ENCODE measurements at regions not wholly inside any gene's neighbourhood (a gene's known extent, or its start where the extent isn't known, plus 50 kb on each side); places are given as distances from the start of the nearest gene placed in this dataset.

DNA sequence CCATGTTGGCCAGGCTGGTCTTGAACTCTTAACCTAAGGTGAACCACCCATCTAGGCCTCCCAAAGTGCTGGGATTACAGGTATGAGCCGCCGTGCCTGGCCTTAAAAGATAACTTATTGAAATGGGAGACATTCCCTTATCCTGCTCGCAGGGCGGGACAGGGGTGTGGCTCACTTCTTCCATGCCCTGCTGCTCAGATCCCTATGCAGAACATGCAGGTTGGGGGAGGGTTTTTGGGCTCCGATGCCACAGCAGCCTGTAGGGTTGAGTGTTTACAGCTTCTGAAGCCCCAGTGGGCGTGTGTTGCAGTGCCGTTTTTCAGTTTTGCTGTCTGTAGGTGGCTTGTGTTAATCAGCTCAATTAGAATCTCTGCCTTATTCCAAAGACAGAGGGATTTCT, 108.0 kb upstream of the BRINP1 start:
- no peaks in the 10 kb centered on the region for H3K27me3 ChIP-seq
- no peaks in the 10 kb centered on the region for H3K36me3 ChIP-seq
- no peaks in the 10 kb centered on the region for H3K9me3 ChIP-seq
- no peak overlapping the region for H3K4me3 ChIP-seq (ENCODE audit: low read depth, low read length)
- TF ChIP-seq, protein P1, sequence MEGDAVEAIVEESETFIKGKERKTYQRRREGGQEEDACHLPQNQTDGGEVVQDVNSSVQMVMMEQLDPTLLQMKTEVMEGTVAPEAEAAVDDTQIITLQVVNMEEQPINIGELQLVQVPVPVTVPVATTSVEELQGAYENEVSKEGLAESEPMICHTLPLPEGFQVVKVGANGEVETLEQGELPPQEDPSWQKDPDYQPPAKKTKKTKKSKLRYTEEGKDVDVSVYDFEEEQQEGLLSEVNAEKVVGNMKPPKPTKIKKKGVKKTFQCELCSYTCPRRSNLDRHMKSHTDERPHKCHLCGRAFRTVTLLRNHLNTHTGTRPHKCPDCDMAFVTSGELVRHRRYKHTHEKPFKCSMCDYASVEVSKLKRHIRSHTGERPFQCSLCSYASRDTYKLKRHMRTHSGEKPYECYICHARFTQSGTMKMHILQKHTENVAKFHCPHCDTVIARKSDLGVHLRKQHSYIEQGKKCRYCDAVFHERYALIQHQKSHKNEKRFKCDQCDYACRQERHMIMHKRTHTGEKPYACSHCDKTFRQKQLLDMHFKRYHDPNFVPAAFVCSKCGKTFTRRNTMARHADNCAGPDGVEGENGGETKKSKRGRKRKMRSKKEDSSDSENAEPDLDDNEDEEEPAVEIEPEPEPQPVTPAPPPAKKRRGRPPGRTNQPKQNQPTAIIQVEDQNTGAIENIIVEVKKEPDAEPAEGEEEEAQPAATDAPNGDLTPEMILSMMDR (IDR thresholded peaks at IDR 0.05; ENCODE audit: low read depth, low read length): no peak
- no peak for DNase-seq
- no peaks in the 10 kb centered on the region for H3K4me1 ChIP-seq

DNA sequence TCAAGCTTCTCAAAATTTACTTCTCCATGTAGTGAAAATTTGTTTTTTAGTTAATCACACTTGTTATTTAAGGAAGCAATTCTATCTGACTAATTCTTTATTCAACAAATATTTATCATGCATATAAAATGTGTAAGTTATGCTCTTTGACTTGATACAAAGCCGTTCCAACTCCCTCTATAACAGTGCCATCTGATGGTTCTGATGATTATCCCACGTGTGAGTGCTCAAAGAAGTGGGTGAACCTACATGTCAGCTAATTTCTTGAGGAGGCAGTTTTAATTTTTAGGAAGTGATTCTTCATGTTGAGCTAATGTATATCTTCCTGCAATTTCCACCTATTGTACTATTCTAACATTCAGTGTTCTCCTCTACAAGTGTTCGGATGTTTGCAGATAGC, 88.8 kb upstream of the BRINP1 start:
- Histone ChIP-seq H3K36me3 (no peaks in the 10 kb centered on the region), H3K9me3 (no peaks in the 10 kb centered on the region), H3K27me3 (no peaks in the 10 kb centered on the region), H3K4me1 (no peaks in the 10 kb centered on the region), H3K4me3 (ENCODE audit: low read depth, low read length) (no peak overlapping the region)
- TF ChIP-seq, protein P1 (IDR thresholded peaks at IDR 0.05; ENCODE audit: low read depth, low read length): no peak
- DNase-seq: no peak

DNA sequence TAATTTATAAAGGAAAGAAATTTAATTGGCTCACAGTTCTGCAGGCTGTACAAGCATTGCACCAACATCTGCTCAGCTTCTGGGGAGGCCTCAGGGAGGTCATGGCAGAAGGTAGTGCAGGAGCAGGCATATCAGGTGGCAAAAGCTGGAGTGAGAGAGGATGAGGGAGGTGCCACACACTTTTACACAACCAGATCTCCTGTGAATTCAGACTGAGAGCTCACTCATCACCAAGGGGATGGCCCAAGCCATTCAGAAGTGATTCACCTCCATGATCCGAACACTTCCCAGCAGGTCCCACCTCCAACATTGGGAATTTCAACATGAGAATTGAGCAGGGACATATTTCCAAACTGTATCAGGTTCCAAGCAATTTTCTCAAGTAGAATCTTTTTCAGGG, 84.7 kb upstream of the BRINP1 start:
- TF ChIP-seq, protein P1 (IDR thresholded peaks at IDR 0.05; ENCODE audit: low read depth, low read length): no peak
- Histone ChIP-seq H3K4me1 (no peaks in the 10 kb centered on the region), H3K4me3 (ENCODE audit: low read depth, low read length) (no peak overlapping the region), H3K27me3 (no peaks in the 10 kb centered on the region), H3K36me3 (no peaks in the 10 kb centered on the region), H3K9me3 (no peaks in the 10 kb centered on the region)
- no peak for DNase-seq

DNA sequence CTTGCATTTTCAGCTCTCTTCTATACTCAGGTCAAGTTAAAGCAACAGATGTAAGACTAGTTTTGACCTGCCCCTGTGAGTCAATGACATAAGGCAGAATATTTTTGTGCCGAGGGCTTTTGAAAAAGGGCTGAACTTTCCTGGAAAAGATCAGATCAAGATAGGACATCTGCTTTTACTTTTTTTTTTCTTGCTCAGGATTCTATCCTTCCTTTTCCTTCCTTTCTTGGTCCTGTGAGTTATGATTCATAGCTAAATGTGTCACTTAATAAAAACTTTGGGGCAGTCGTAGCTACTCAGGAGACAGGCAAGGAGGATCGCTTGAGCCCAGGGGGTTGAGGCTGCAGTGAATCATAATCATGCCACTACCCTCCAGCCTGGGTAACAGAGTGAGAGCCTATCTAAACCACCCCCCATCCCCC, 84.3 kb upstream of the BRINP1 start:
- no peaks in the 10 kb centered on the region for H3K27me3 ChIP-seq
- no peaks in the 10 kb centered on the region for H3K9me3 ChIP-seq
- no peak for DNase-seq
- no peaks in the 10 kb centered on the region for H3K4me1 ChIP-seq
- H3K4me3 ChIP-seq (ENCODE audit: low read depth, low read length): no peak overlapping the region
- TF ChIP-seq, protein P1 (IDR thresholded peaks at IDR 0.05; ENCODE audit: low read depth, low read length): no peak
- H3K36me3 ChIP-seq: no peaks in the 10 kb centered on the region

DNA sequence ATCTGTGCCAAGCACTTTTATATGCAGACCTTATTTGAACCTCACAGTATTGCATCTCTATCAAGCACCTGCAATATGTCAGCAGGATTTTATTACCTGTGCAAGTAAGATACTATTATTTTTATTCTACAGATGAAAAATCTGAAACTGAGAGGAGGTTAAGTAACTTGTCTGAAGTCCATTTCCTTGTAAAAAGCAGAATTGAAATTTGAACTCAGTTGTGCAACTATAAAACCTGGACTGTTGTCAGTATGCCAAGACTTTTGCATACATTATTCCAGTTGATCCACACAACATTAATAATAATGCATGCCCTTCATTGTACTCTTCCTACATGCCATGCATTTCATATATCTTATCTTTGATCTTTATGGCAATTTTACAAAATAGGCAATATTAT, 82.2 kb upstream of the BRINP1 start:
- no peaks in the 10 kb centered on the region for H3K27me3 ChIP-seq
- DNase-seq: no peak
- H3K36me3 ChIP-seq: no peaks in the 10 kb centered on the region
- TF ChIP-seq, protein P1 (IDR thresholded peaks at IDR 0.05; ENCODE audit: low read depth, low read length): no peak
- H3K4me3 ChIP-seq (ENCODE audit: low read depth, low read length): no peak overlapping the region
- H3K4me1 ChIP-seq: no peaks in the 10 kb centered on the region
- no peaks in the 10 kb centered on the region for H3K9me3 ChIP-seq

DNA sequence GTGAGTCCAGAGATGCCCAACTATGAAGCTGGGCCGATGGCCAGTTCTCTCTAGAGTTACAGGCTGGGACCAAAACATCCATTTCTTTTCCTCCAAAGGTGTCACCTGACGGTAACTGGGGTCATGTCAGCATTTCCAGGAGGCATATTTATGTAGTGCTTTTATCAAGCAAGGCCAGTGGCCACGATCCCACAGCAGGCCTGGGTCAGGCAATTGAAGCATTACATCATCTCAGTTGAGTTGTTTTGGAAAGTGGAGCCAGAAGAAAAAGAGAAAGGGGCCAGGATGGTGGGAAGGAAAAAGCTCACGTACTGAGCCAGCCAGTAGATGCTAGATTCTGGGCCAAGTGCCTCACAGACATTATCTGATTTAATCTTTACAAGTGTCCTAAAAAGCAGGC, 73.9 kb upstream of the BRINP1 start:
- Histone ChIP-seq H3K27me3 (no peaks in the 10 kb centered on the region), H3K4me1 (no peaks in the 10 kb centered on the region), H3K9me3 (no peaks in the 10 kb centered on the region), H3K36me3 (no peaks in the 10 kb centered on the region), H3K4me3 (ENCODE audit: low read depth, low read length) (no peak overlapping the region)
- TF ChIP-seq, protein P1 (IDR thresholded peaks at IDR 0.05; ENCODE audit: low read depth, low read length): no peak
- DNase-seq: no peak
